ENCODE measurements at regions not wholly inside any gene's neighbourhood (a gene's known extent, or its start where the extent isn't known, plus 50 kb on each side); places are given as distances from the start of the nearest gene placed in this dataset.

DNA sequence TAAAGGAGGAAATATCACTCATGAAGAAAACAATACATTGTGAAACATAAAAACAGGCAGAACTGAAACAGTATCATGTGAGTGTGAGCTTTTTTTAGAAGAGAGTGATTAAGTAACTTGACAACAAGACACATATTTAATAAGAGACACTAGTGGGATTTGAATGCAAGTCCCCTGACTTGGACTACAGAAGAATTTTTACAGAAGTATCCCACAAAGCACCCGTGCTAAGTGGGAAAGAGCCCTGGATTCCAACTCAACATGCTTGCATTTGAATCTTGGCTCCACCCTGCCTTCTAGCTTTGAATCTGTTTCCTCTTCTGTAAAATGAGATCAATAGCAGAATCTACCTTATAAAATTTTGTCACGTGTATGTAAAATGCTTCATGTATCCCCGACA lies 166.2 kb downstream of the ZNF365 start:
- Mint-ChIP-seq H3K9me3 (no peaks in the 10 kb centered on the region; a peak in 1 of 5 replicates), H3K27ac (no peak overlapping the region), H3K4me3 (no peak overlapping the region), H3K36me3 (ENCODE audit: insufficient read depth in 1 of 3, low read depth in 3 of 3) (no peaks in the 10 kb centered on the region), H3K4me1 (peaks cover 2 to 7% of the 10 kb centered on the region in 2 experiments), H3K27me3 (ENCODE audit: low read depth) (no peaks in the 10 kb centered on the region)
- Histone ChIP-seq H3K4me1 (ENCODE audit: insufficient read depth, low read length) (no peaks in the 10 kb centered on the region; the same call in 1 of the 2 replicates), H4K91ac (ENCODE audit: insufficient read length, low read depth, low read length) (no peak overlapping the region), H4K5ac (ENCODE audit: insufficient read length, low read depth, low read length) (no peak overlapping the region), H3K79me1 (ENCODE audit: insufficient read depth, low read depth, low read length, poor library complexity, severe bottlenecking) (no peaks in the 10 kb centered on the region), H2AFZ (ENCODE audit: low read length) (no peak overlapping the region), H3K9me3 (ENCODE audit: control insufficient read depth, low read depth, low read length) (no peaks in the 10 kb centered on the region), H3K14ac (ENCODE audit: insufficient read depth, low read length) (no peak overlapping the region), H3K56ac (ENCODE audit: insufficient read length, low read depth, low read length) (no peak overlapping the region), H2BK120ac (ENCODE audit: low read depth, low read length, poor library complexity, severe bottlenecking) (no peak overlapping the region), H2BK20ac (ENCODE audit: low read depth, low read length, poor library complexity, severe bottlenecking) (no peak overlapping the region), H4K20me1 (ENCODE audit: control insufficient read depth, insufficient read depth, insufficient read length) (no peaks in the 10 kb centered on the region), H2BK12ac (ENCODE audit: insufficient read length, low read depth, low read length) (no peak overlapping the region), H3K27ac (ENCODE audit: insufficient read length, low read depth, low read length) (no peak overlapping the region), H3K79me2 (ENCODE audit: insufficient read depth, low read length) (no peaks in the 10 kb centered on the region), H3K9ac (ENCODE audit: extremely low read depth, insufficient read length, low read length) (no peak overlapping the region), H2BK15ac (ENCODE audit: low read depth, low read length) (no peak overlapping the region), H3K18ac (ENCODE audit: insufficient read length, low read depth, low read length) (no peak overlapping the region), H3K4ac (ENCODE audit: low read depth, low read length) (no peak overlapping the region), H3K4me2 (ENCODE audit: insufficient read depth, insufficient read length, low read length) (no peak overlapping the region), H3T11ph (ENCODE audit: low read length) (no peak overlapping the region), H2BK5ac (ENCODE audit: insufficient read length, low read length) (no peak overlapping the region), H3K23ac (ENCODE audit: insufficient read length, low read depth, low read length) (no peak overlapping the region), H4K8ac (replicated peaks; ENCODE audit: insufficient read length, low read depth, low read length) (no peak overlapping the region), H3K27me3 (ENCODE audit: insufficient read depth, low read length) (no peaks in the 10 kb centered on the region), H2AK5ac (ENCODE audit: insufficient read length, low read length) (no peak overlapping the region), H3K23me2 (ENCODE audit: insufficient read length, low read depth, low read length, poor library complexity, severe bottlenecking) (no peaks in the 10 kb centered on the region)
- TF ChIP-seq, protein P1, sequence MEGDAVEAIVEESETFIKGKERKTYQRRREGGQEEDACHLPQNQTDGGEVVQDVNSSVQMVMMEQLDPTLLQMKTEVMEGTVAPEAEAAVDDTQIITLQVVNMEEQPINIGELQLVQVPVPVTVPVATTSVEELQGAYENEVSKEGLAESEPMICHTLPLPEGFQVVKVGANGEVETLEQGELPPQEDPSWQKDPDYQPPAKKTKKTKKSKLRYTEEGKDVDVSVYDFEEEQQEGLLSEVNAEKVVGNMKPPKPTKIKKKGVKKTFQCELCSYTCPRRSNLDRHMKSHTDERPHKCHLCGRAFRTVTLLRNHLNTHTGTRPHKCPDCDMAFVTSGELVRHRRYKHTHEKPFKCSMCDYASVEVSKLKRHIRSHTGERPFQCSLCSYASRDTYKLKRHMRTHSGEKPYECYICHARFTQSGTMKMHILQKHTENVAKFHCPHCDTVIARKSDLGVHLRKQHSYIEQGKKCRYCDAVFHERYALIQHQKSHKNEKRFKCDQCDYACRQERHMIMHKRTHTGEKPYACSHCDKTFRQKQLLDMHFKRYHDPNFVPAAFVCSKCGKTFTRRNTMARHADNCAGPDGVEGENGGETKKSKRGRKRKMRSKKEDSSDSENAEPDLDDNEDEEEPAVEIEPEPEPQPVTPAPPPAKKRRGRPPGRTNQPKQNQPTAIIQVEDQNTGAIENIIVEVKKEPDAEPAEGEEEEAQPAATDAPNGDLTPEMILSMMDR (conservative IDR thresholded peaks at IDR 0.05): no peak
- no CpG with 5 or more reads among the region's 3 CpGs for WGBS (ENCODE audit: extremely low coverage, insufficient read length, low lambda C conversion rate)
- no peak for DNase-seq

Data from H9 (cell line).